ENCODE measurements at regions not wholly inside any gene's neighbourhood (a gene's known extent, or its start where the extent isn't known, plus 50 kb on each side); places are given as distances from the start of the nearest gene placed in this dataset.

DNA sequence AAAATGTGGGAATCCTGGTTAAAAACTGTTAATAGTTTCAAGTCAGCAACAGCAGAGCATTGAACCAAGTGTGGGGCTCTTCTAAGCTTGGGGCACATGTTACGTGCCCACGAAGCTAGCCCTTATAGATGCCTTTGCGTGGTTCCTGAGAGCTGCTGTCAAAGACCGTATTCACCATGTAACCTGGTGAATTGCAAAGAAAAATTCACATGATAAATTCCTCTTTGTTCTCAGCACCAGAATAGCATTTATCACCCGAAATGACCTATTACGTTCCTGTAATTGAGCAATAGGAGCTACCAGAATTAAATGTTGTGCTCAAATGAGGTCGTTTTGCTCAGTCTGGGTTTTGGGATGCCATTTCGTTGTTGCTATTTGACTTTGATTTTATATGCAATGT lies 202.6 kb upstream of the PRPS1L1 start:
- Histone ChIP-seq H3K4me1 (ENCODE audit: insufficient read depth, low read length) (peaks cover 10% of the 10 kb centered on the region), H3K9me3 (ENCODE audit: low read depth, low read length) (no peaks in the 10 kb centered on the region), H3K4me3 (ENCODE audit: low read length) (no peak overlapping the region), H3K27me3 (ENCODE audit: insufficient read depth, low read length) (no peaks in the 10 kb centered on the region)

GRCh38 chr7:18231854-18232253 lies 204.2 kb upstream of the PRPS1L1 start:
- no peaks in the 10 kb centered on the region for H3K4me1 ChIP-seq (ENCODE audit: insufficient read depth, low read length)
- no peaks in the 10 kb centered on the region for H3K9me3 ChIP-seq (ENCODE audit: low read depth, low read length)
- no peaks in the 10 kb centered on the region for H3K27me3 ChIP-seq (ENCODE audit: insufficient read depth, low read length)
- no peak overlapping the region for H3K4me3 ChIP-seq (ENCODE audit: low read length)

DNA sequence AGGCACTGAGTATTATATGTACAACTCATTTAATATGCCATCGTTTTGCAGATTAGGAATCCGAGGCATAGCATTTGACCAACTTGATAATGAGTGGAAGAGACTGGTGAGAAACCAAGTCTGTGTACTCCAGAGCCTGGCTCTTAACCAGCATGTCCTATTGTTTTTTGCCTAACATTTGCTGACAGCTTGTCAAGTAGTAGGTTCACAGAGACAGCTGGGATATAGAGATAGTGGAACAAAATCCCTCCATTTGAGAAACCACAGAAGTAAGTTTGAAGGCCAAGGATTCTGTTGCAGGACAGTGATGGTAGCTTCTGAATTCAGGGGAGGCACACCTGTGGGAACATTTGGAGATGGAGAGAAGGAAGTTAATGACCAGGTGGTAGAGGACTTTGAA lies 206.9 kb upstream of the PRPS1L1 start:
- Histone ChIP-seq H3K4me3 (ENCODE audit: low read length) (no peak overlapping the region), H3K9me3 (ENCODE audit: low read depth, low read length) (no peaks in the 10 kb centered on the region), H3K27me3 (ENCODE audit: insufficient read depth, low read length) (no peaks in the 10 kb centered on the region), H3K4me1 (ENCODE audit: insufficient read depth, low read length) (no peaks in the 10 kb centered on the region)

DNA sequence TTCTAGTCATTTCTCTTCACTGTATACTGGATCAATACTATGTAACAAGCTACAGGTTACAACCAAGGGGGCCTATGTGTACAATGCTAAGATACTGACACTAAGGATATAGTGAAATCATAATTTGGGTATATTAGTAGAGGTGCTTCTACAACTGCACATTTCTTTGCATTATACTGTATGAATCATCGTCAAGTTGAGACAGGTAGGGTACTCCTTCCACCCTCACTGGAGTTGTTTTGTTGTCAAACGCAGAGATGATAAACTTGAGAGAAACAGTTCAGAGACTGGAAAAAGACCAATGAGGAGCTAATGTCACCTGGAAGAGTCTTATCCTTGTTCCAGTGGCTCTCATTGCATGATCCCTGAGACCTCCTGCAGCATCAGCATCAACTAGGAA lies 208.2 kb upstream of the PRPS1L1 start:
- no peaks in the 10 kb centered on the region for H3K4me1 ChIP-seq (ENCODE audit: insufficient read depth, low read length)
- H3K9me3 ChIP-seq (ENCODE audit: low read depth, low read length): no peaks in the 10 kb centered on the region
- H3K4me3 ChIP-seq (ENCODE audit: low read length): no peak overlapping the region
- H3K27me3 ChIP-seq (ENCODE audit: insufficient read depth, low read length): no peaks in the 10 kb centered on the region

DNA sequence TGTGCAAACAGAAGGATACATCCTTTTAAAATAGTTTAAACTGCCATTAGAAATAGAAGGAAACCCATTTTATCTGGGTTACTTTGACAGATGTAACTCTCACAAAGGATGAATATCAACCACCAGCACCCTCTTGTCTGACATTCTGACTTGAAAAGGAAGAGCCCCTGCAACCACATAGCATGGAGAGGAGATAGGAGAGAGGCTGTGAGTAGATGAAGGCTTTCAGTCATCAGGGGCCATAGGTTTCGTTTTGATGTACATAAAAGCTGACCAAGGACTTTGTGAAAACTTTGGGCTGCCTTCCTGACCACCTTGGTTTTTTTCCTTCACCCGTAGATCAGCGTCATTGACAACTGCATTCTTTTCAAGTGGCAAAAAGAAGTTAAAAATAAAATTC lies 211.6 kb upstream of the PRPS1L1 start:
- Histone ChIP-seq H3K4me3 (ENCODE audit: low read length) (no peak overlapping the region), H3K4me1 (ENCODE audit: insufficient read depth, low read length) (no peaks in the 10 kb centered on the region), H3K27me3 (ENCODE audit: insufficient read depth, low read length) (no peaks in the 10 kb centered on the region), H3K9me3 (ENCODE audit: low read depth, low read length) (no peaks in the 10 kb centered on the region)

DNA sequence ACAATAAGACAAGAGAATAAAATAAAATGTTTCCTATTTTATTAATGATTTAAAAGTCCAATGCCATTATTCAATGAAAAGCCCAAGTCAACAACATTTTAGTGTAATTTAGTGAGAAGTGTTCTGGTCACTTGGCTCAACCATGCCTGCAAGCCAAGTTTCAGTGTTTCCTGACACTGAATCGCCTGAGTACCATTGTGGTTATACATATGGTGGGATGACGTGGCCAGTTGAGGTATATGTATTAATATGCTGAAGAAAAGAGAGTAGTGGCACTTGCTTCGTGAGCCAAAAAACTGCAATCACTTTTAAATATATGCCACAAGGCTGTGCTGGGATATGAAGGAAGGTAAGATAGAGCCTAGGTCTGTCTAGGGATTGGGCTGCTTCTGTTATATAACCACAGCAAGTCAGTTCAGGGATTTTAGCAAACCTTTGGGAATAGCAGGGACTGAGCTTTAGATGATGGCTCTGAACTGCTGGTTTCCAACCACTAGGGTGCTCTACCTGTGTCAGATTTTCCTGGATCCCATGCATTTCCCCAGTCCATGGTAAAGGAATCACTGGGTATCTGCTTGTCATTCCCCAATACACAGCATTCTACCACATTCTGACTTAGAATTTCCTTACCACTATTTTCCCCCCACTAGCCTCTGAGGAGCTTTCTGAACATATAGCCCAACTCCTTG lies 214.0 kb upstream of the PRPS1L1 start:
- H3K9me3 ChIP-seq (ENCODE audit: low read depth, low read length): no peaks in the 10 kb centered on the region
- no peak overlapping the region for H3K4me3 ChIP-seq (ENCODE audit: low read length)
- no peaks in the 10 kb centered on the region for H3K27me3 ChIP-seq (ENCODE audit: insufficient read depth, low read length)
- no peaks in the 10 kb centered on the region for H3K4me1 ChIP-seq (ENCODE audit: insufficient read depth, low read length)

GRCh38 chr7:18243731-18244130 lies 216.1 kb upstream of the PRPS1L1 start:
- H3K9me3 ChIP-seq (ENCODE audit: low read depth, low read length): peaks cover 9% of the 10 kb centered on the region
- H3K4me1 ChIP-seq (ENCODE audit: insufficient read depth, low read length): no peaks in the 10 kb centered on the region
- H3K27me3 ChIP-seq (ENCODE audit: insufficient read depth, low read length): no peaks in the 10 kb centered on the region

GRCh38 chr7:18250133-18250532 lies 222.5 kb upstream of the PRPS1L1 start:
- H3K4me3 ChIP-seq (ENCODE audit: low read length): no peak overlapping the region

More at GRCh38 chr7:18243731-18244130, 216.1 kb upstream of the PRPS1L1 start:
- no peak overlapping the region for H3K4me3 ChIP-seq (ENCODE audit: low read length)

DNA sequence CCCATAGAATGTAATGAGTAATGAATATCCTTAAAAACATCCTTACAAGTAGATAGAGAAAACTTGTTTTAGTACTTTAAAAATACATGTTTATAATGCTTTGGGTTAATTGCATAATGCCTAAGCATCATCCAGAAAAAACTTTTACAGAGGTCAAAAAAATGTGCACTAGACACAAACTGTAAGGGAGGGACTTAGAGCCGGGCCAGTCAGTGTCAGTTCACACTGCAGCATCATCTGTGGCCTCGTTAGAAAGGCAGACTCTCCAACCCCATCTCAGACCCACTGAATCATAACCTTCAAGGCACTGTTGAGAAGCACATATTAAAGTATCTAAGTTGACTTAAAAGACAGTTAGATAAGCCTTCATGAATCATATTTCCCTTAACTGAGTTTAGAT lies 230.1 kb upstream of the PRPS1L1 start:
- Histone ChIP-seq H3K4me3 (ENCODE audit: low read length) (no peak overlapping the region), H3K4me1 (ENCODE audit: insufficient read depth, low read length) (no peaks in the 10 kb centered on the region), H3K27me3 (ENCODE audit: insufficient read depth, low read length) (no peaks in the 10 kb centered on the region), H3K9me3 (ENCODE audit: low read depth, low read length) (peaks cover 18% of the 10 kb centered on the region)

More at GRCh38 chr7:18250133-18250532, 222.5 kb upstream of the PRPS1L1 start:
- no peaks in the 10 kb centered on the region for H3K27me3 ChIP-seq (ENCODE audit: insufficient read depth, low read length)
- peaks cover 33% of the 10 kb centered on the region for H3K9me3 ChIP-seq (ENCODE audit: low read depth, low read length)
- H3K4me1 ChIP-seq (ENCODE audit: insufficient read depth, low read length): no peaks in the 10 kb centered on the region

DNA sequence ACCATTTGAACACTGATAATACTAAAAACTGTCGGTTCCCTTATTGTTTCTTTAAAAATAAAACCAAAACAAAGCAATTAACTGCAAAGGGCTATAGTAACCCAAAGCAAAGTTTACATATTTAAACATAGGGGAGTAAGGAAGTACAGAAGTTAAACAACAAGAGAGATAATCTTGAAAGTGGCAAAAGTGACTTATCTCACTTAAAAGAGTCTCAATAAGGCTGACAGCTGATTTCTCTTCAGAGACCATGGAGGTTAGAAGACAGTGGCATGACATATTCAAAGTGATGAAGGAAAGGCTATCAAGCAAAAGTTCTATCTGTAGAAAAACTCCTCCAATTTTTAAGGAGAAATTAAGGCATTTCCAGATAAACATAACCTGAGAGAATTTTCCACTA lies 233.5 kb upstream of the HDAC9 start:
- H3K9me3 ChIP-seq (ENCODE audit: low read depth, low read length): peaks cover 18% of the 10 kb centered on the region
- no peaks in the 10 kb centered on the region for H3K27me3 ChIP-seq (ENCODE audit: insufficient read depth, low read length)
- no peak overlapping the region for H3K4me3 ChIP-seq (ENCODE audit: low read length)
- no peaks in the 10 kb centered on the region for H3K4me1 ChIP-seq (ENCODE audit: insufficient read depth, low read length)

- Histone ChIP-seq H3K4me3 (ENCODE audit: low read length) (no peak overlapping the region), H3K27me3 (ENCODE audit: insufficient read depth, low read length) (no peaks in the 10 kb centered on the region), H3K9me3 (ENCODE audit: low read depth, low read length) (peaks cover 16% of the 10 kb centered on the region), H3K4me1 (ENCODE audit: insufficient read depth, low read length) (no peaks in the 10 kb centered on the region)
These were observed 229.8 kb upstream of the HDAC9 start for GRCh38 chr7:18265611-18266281.

GRCh38 chr7:18268571-18268970 lies 227.0 kb upstream of the HDAC9 start:
- Histone ChIP-seq H3K27me3 (ENCODE audit: insufficient read depth, low read length) (no peaks in the 10 kb centered on the region), H3K9me3 (ENCODE audit: low read depth, low read length) (no peaks in the 10 kb centered on the region), H3K4me3 (ENCODE audit: low read length) (no peak overlapping the region), H3K4me1 (ENCODE audit: insufficient read depth, low read length) (no peaks in the 10 kb centered on the region)

DNA sequence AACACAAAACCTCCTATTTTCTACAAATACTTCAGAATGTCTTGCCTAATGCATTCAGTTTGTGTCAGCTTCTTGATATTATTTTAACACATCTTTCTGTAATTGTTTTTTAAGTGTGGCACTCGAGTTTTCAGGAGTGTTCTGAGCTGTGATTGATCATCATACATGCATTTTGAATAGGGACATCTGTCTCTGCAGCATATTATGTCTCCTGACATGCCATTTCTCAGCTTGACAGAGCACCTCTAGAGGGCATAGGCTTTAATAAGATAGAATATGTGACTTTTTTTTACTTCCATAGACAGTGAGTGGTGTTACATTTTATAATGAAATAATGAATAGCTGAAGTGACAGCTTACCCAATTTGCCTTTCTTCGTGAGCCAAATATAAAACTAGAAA lies 219.2 kb upstream of the HDAC9 start:
- H3K4me3 ChIP-seq (ENCODE audit: low read length): no peak overlapping the region
- H3K4me1 ChIP-seq (ENCODE audit: insufficient read depth, low read length): no peaks in the 10 kb centered on the region
- no peaks in the 10 kb centered on the region for H3K9me3 ChIP-seq (ENCODE audit: low read depth, low read length)
- no peaks in the 10 kb centered on the region for H3K27me3 ChIP-seq (ENCODE audit: insufficient read depth, low read length)

GRCh38 chr7:18278316-18278715 lies 217.2 kb upstream of the HDAC9 start:
- no peaks in the 10 kb centered on the region for H3K27me3 ChIP-seq (ENCODE audit: insufficient read depth, low read length)
- H3K4me1 ChIP-seq (ENCODE audit: insufficient read depth, low read length): no peaks in the 10 kb centered on the region
- no peaks in the 10 kb centered on the region for H3K9me3 ChIP-seq (ENCODE audit: low read depth, low read length)
- H3K4me3 ChIP-seq (ENCODE audit: low read length): no peak overlapping the region

GRCh38 chr7:18283045-18283444 lies 212.5 kb upstream of the HDAC9 start:
- H3K4me3 ChIP-seq (ENCODE audit: low read length): no peak overlapping the region
- H3K27me3 ChIP-seq (ENCODE audit: insufficient read depth, low read length): no peaks in the 10 kb centered on the region
- no peaks in the 10 kb centered on the region for H3K4me1 ChIP-seq (ENCODE audit: insufficient read depth, low read length)
- no peaks in the 10 kb centered on the region for H3K9me3 ChIP-seq (ENCODE audit: low read depth, low read length)

DNA sequence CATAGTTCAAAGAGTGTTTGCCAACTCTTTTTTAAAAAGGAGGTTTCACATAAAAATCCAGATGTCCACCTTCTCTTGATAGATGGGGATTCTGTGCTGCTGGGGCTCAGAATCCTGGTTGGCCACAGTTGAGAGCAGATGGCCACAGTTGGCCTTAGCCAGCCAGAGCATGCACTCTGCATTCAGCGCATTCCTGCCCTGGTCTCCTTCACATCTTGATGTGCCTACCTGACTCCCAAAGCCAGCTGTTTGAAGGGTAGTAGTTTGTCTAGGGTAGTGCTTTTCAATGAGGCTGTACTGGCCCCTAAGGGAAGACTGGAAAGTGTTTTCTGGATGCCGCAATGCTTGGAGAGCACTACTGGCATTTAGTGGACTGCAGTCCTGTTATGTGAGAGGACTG lies 208.1 kb upstream of the HDAC9 start:
- Histone ChIP-seq H3K27me3 (ENCODE audit: insufficient read depth, low read length) (no peaks in the 10 kb centered on the region), H3K4me3 (ENCODE audit: low read length) (no peak overlapping the region), H3K4me1 (ENCODE audit: insufficient read depth, low read length) (peaks cover 31% of the 10 kb centered on the region), H3K9me3 (ENCODE audit: low read depth, low read length) (no peaks in the 10 kb centered on the region)
